ENCODE measurements at regions not wholly inside any gene's neighbourhood (a gene's known extent, or its start where the extent isn't known, plus 50 kb on each side); places are given as distances from the start of the nearest gene placed in this dataset.

GRCh38 chr18:39350945-39351344, 1785.3 kb upstream of the CELF4 start:
- Mint-ChIP-seq H3K4me3 (ENCODE audit: unreplicated experiment) (no peak overlapping the region), H3K9me3 (ENCODE audit: unreplicated experiment) (no peaks in the 10 kb centered on the region), H3K36me3 (ENCODE audit: insufficient read depth, unreplicated experiment) (no peaks in the 10 kb centered on the region), H3K27ac (ENCODE audit: low read depth, unreplicated experiment) (no peak overlapping the region), H3K4me1 (ENCODE audit: insufficient read depth, unreplicated experiment) (no peaks in the 10 kb centered on the region), H3K27me3 (ENCODE audit: insufficient read depth, unreplicated experiment) (no peaks in the 10 kb centered on the region)
- CTCF ChIA-PET, result interaction anchor here (0.6 to 0.8 kb wide), 2 partner anchors 26 to 1791 kb away, joined by 3 read pairs; no protein-coding TSS in a partner anchor
- intact Hi-C loops (cut with micrococcal nuclease), result no loop called here
- BruUV-seq (replicated peaks), result no TSS peak
- DNase-seq (ENCODE audit: unreplicated experiment), result no peak
- TF ChIP-seq CTCF (IDR thresholded peaks at IDR 0.05; ENCODE audit: unreplicated experiment), result no peak
- POLR2A ChIA-PET, result no interaction called here

GRCh38 chr18:39349801-39350200, 1784.2 kb upstream of the CELF4 start:
- no peaks in the 10 kb centered on the region for H3K36me3 Mint-ChIP-seq (ENCODE audit: insufficient read depth, unreplicated experiment)
- H3K9me3 Mint-ChIP-seq (ENCODE audit: unreplicated experiment), result no peaks in the 10 kb centered on the region
- CTCF ChIA-PET, result interaction anchor here (0.6 kb wide), 1 partner anchor 187 kb away, joined by 4 read pairs; no protein-coding TSS in a partner anchor
- POLR2A ChIA-PET, result no interaction called here
- H3K4me1 Mint-ChIP-seq (ENCODE audit: insufficient read depth, unreplicated experiment), result no peaks in the 10 kb centered on the region
- no peak overlapping the region for H3K27ac Mint-ChIP-seq (ENCODE audit: low read depth, unreplicated experiment)
- intact Hi-C loops (cut with micrococcal nuclease), result no loop called here
- H3K4me3 Mint-ChIP-seq (ENCODE audit: unreplicated experiment), result no peak overlapping the region
- no peak for TF ChIP-seq CTCF (IDR thresholded peaks at IDR 0.05; ENCODE audit: unreplicated experiment)
- no peak for DNase-seq (ENCODE audit: unreplicated experiment)
- BruUV-seq (replicated peaks), result no TSS peak
- H3K27me3 Mint-ChIP-seq (ENCODE audit: insufficient read depth, unreplicated experiment), result no peaks in the 10 kb centered on the region

- intact Hi-C loops (cut with micrococcal nuclease), result no loop called here
- no TSS peak for BruUV-seq (replicated peaks)
- H3K4me3 Mint-ChIP-seq (ENCODE audit: unreplicated experiment), result no peak overlapping the region
- no peaks in the 10 kb centered on the region for H3K9me3 Mint-ChIP-seq (ENCODE audit: unreplicated experiment)
- ChIA-PET CTCF (no interaction called here), POLR2A (no interaction called here)
- no peaks in the 10 kb centered on the region for H3K4me1 Mint-ChIP-seq (ENCODE audit: insufficient read depth, unreplicated experiment)
- DNase-seq (ENCODE audit: unreplicated experiment), result no peak
- no peaks in the 10 kb centered on the region for H3K27me3 Mint-ChIP-seq (ENCODE audit: insufficient read depth, unreplicated experiment)
- no peak for TF ChIP-seq CTCF (IDR thresholded peaks at IDR 0.05; ENCODE audit: unreplicated experiment)
- no peaks in the 10 kb centered on the region for H3K36me3 Mint-ChIP-seq (ENCODE audit: insufficient read depth, unreplicated experiment)
- no peak overlapping the region for H3K27ac Mint-ChIP-seq (ENCODE audit: low read depth, unreplicated experiment)
Measured at GRCh38 chr18:39348757-39349156, 1783.2 kb upstream of the CELF4 start.

GRCh38 chr18:39347701-39348100, 1782.1 kb upstream of the CELF4 start:
- no peaks in the 10 kb centered on the region for H3K36me3 Mint-ChIP-seq (ENCODE audit: insufficient read depth, unreplicated experiment)

More at GRCh38 chr18:39347701-39348100, 1782.1 kb upstream of the CELF4 start:
- no peaks in the 10 kb centered on the region for H3K9me3 Mint-ChIP-seq (ENCODE audit: unreplicated experiment)
- H3K27me3 Mint-ChIP-seq (ENCODE audit: insufficient read depth, unreplicated experiment), result no peaks in the 10 kb centered on the region
- no peak for DNase-seq (ENCODE audit: unreplicated experiment)
- intact Hi-C loops (cut with micrococcal nuclease), result no loop called here
- ChIA-PET POLR2A (no interaction called here), CTCF (no interaction called here)
- no peak overlapping the region for H3K4me3 Mint-ChIP-seq (ENCODE audit: unreplicated experiment)
- BruUV-seq (replicated peaks), result no TSS peak
- H3K4me1 Mint-ChIP-seq (ENCODE audit: insufficient read depth, unreplicated experiment), result no peaks in the 10 kb centered on the region
- H3K27ac Mint-ChIP-seq (ENCODE audit: low read depth, unreplicated experiment), result no peak overlapping the region
- no peak for TF ChIP-seq CTCF (IDR thresholded peaks at IDR 0.05; ENCODE audit: unreplicated experiment)

All from MCF 10A (cell line).